ENCODE measurements at regions not wholly inside any gene's neighbourhood (a gene's known extent, or its start where the extent isn't known, plus 50 kb on each side); places are given as distances from the start of the nearest gene placed in this dataset.

DNA sequence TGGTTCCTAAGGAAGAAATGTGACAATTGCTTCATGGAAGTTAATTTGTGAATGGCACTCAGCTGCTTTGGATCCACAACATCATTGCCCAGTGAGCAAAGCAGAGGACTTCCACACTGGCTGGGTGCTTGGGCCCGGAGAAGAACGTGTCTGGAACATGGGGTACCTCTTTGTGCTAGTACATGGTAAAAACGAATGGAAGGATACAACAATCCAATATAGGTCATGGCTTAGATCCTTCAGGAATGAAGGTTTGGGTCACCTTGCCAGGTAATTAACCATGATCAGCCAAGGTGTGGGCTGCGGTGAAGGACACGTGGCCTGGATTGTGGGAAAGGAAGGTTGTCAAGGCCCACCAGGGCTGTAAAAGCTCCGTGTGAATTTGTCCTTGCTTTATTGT lies 245.9 kb upstream of the HS6ST1 start:
- Histone ChIP-seq H3K27ac (ENCODE audit: extremely low read length, insufficient read depth, low read length) (no peak overlapping the region), H2AFZ (ENCODE audit: low read length) (no peak overlapping the region), H3K79me2 (ENCODE audit: insufficient read depth, low read length) (no peaks in the 10 kb centered on the region), H3K4me3 (replicated peaks in 1 of 3; ENCODE audit: insufficient read depth in 1 of 3, low read depth in 2 of 3, low read length in 3 of 3) (no peak overlapping the region), H3K9ac (ENCODE audit: insufficient read depth, low read depth, low read length) (no peak overlapping the region), H3K27me3 (ENCODE audit: control insufficient read depth in 1 of 2, insufficient read depth in 2 of 2, low read length in 2 of 2) (peaks cover 0 to 16% of the 10 kb centered on the region in 2 experiments; a peak in 3 of 5 replicates), H3K9me3 (ENCODE audit: low read length) (no peaks in the 10 kb centered on the region), H3K4me1 (ENCODE audit: insufficient read depth, low read length) (no peaks in the 10 kb centered on the region), H3K4me2 (ENCODE audit: low read depth, low read length) (no peak overlapping the region), H4K20me1 (ENCODE audit: insufficient read depth, low read length) (no peaks in the 10 kb centered on the region), H3K36me3 (replicated peaks in 1 of 2; ENCODE audit: control insufficient read depth in 1 of 2, insufficient read depth in 2 of 2, low read length in 2 of 2) (no peaks in the 10 kb centered on the region)
- ATAC-seq, result no peak
- no peak for FAIRE-seq
- TF ChIP-seq ZFYVE20 (CRISPR knock-in tag; IDR thresholded peaks at IDR 0.05; ENCODE audit: borderline replicate concordance, low read depth) (no peak), ETS1 (CRISPR knock-in tag; IDR thresholded peaks at IDR 0.05) (no peak), HINFP (CRISPR knock-in tag; IDR thresholded peaks at IDR 0.05; ENCODE audit: low read depth) (no peak), ZFP91 (CRISPR knock-in tag; IDR thresholded peaks at IDR 0.05; ENCODE audit: borderline replicate concordance) (no peak), ATF7 (IDR thresholded peaks at IDR 0.05) (no peak), ATF7 (CRISPR knock-in tag; IDR thresholded peaks at IDR 0.05) (no peak)
- DNase-seq (ENCODE audit: low spot score), result no peak
- 26% methylated on average over 6 of the region's 6 CpGs for WGBS (ENCODE audit: low lambda C conversion rate)
- BruUV-seq (replicated peaks), result no TSS peak
- intact Hi-C loops (cut with micrococcal nuclease; ENCODE audit: unreplicated experiment), result no loop called here
- CTCF ChIA-PET (ENCODE audit: low intra/inter-chr PET ratio, low total read pairs), result no interaction called here
- in situ Hi-C loops (cut with HindIII; ENCODE audit: extremely low pct_ligation_motif_present, low pct_unique_long_range_greater_than_20kb), result no loop called here
- POLR2A ChIA-PET, result no interaction called here
